ENCODE measurements at regions not wholly inside any gene's neighbourhood (a gene's known extent, or its start where the extent isn't known, plus 50 kb on each side); places are given as distances from the start of the nearest gene placed in this dataset.

- Histone ChIP-seq H3K4me1 (ENCODE audit: control insufficient read depth in 1 of 2, insufficient read depth in 2 of 2, low read length in 2 of 2) (no peaks in the 10 kb centered on the region), H3K9ac (ENCODE audit: low read length) (no peak overlapping the region), H3K79me2 (ENCODE audit: insufficient read depth, low read length) (no peaks in the 10 kb centered on the region), H3K36me3 (ENCODE audit: control insufficient read depth in 1 of 2, insufficient read depth in 2 of 2, low read length in 2 of 2) (no peaks in the 10 kb centered on the region), H3K27ac (ENCODE audit: low read depth, low read length) (no peak overlapping the region), H3K9me2 (ENCODE audit: insufficient read depth) (no peaks in the 10 kb centered on the region), H3K4me3 (replicated peaks in 1 of 2; ENCODE audit: low read depth in 1 of 2, low read length in 2 of 2) (no peak overlapping the region), H3K9me3 (ENCODE audit: control insufficient read depth in 1 of 2, insufficient read depth in 1 of 2, low read depth in 1 of 2, low read length in 2 of 2) (no peaks in the 10 kb centered on the region), H3K27me3 (ENCODE audit: insufficient read depth, low read length) (no peaks in the 10 kb centered on the region), H4K20me1 (ENCODE audit: insufficient read depth) (no peaks in the 10 kb centered on the region), H2AFZ (ENCODE audit: low read depth, low read length, poor library complexity, severe bottlenecking) (no peak overlapping the region), H3K4me2 (ENCODE audit: low read length) (no peak overlapping the region)
- CTCF ChIA-PET = no interaction called here
- intact Hi-C loops (cut with micrococcal nuclease) = no loop called here
- RAD21 ChIA-PET (ENCODE audit: low non-redundant PET in 1 of 2, low total read pairs in 2 of 2, uncharacterized antibody in 2 of 2, unreplicated experiment in 2 of 2) = no interaction called here
- no peak for TF ChIP-seq FOSL1 (IDR thresholded peaks at IDR 0.05; ENCODE audit: low read depth)
- no peak for TF ChIP-seq CTCF (IDR thresholded peaks at IDR 0.05 in 2 of 3, conservative IDR thresholded peaks at IDR 0.05 in 1 of 3; ENCODE audit: borderline replicate concordance in 1 of 3, insufficient read depth in 1 of 3, low read depth in 2 of 3, low read length in 2 of 3)
- TF ChIP-seq ZFX (IDR thresholded peaks at IDR 0.05) = no peak
- TF ChIP-seq ATF3 (IDR thresholded peaks at IDR 0.05) = no peak
- no peak for TF ChIP-seq YY1 (IDR thresholded peaks at IDR 0.05; ENCODE audit: extremely low read depth, insufficient replicate concordance, low read depth, low read length)
- TF ChIP-seq EZH2phosphoT487 (IDR thresholded peaks at IDR 0.05; ENCODE audit: borderline replicate concordance) = no peak
- TF ChIP-seq JUND (IDR thresholded peaks at IDR 0.05) = no peak
- TF ChIP-seq CEBPB (IDR thresholded peaks at IDR 0.05; ENCODE audit: low read depth) = no peak
- no peak for TF ChIP-seq EGR1 (IDR thresholded peaks at IDR 0.05; ENCODE audit: low read depth)
- no peak for TF ChIP-seq POLR2A (IDR thresholded peaks at IDR 0.05; ENCODE audit: borderline replicate concordance, extremely low read depth, insufficient read depth, insufficient read length)
- TF ChIP-seq CBX3 (IDR thresholded peaks at IDR 0.05; ENCODE audit: low read depth) = no peak
- TF ChIP-seq EZH2 (IDR thresholded peaks at IDR 0.05) = no peak
- TF ChIP-seq RAD21 (IDR thresholded peaks at IDR 0.05; ENCODE audit: low read depth) = no peak
- no peak for TF ChIP-seq ZNF274 (IDR thresholded peaks at IDR 0.05; ENCODE audit: low read depth, low read length)
- TF ChIP-seq POLR2AphosphoS5 (IDR thresholded peaks at IDR 0.05; ENCODE audit: low read depth, low read length) = no peak
- no peak for TF ChIP-seq SIN3A (IDR thresholded peaks at IDR 0.05; ENCODE audit: low read depth)
- DNase-seq (ENCODE audit: low read depth, low spot score) (no peak), ATAC-seq (no peak)
- POLR2A ChIA-PET = no interaction called here
- BruUV-seq (replicated peaks) = no TSS peak
Measured at GRCh38 chr9:108133680-108134079, 644.1 kb upstream of the KLF4 start.

Data from HCT116 (cell line).